PFSK-1 (cell line): ENCODE measurements at regions not wholly inside any gene's neighbourhood (a gene's known extent, or its start where the extent isn't known, plus 50 kb on each side); places are given as distances from the start of the nearest gene placed in this dataset.

Experiments
- FOXP2 ChIP-seq: optimal IDR thresholded peaks from 2 replicates; pipeline ENCODE3; 2011; ENCODE audit warnings: borderline replicate concordance, control low read depth, inconsistent platforms; ENCODE audit not compliant: insufficient read depth; ENCODE audit errors: extremely low read length, extremely low read depth
- POLR2AphosphoS5 ChIP-seq: IDR thresholded peaks from 2 replicates; pipeline ENCODE4 v1.6.1; 2012; ENCODE audit warnings: low read depth, mild to moderate bottlenecking, control low read depth, low read length, moderate library complexity
- SIN3A ChIP-seq: IDR thresholded peaks from 2 replicates; pipeline ENCODE4 v1.6.1; 2012; ENCODE audit warnings: mild to moderate bottlenecking, low read length, moderate library complexity, borderline replicate concordance; ENCODE audit not compliant: insufficient read depth
- TAF1 ChIP-seq: IDR thresholded peaks from 2 replicates; pipeline ENCODE4 v1.6.1; 2012; ENCODE audit warnings: low read length, control low read depth, borderline replicate concordance; ENCODE audit not compliant: insufficient read depth
- TF ChIP-seq, protein P1 (sequence below), 2 experiments: IDR thresholded peaks; 2 replicates each; pipeline versions ENCODE4 v1.6.1 to v1.8.0; 2011 to 2012; ENCODE audit warnings: low read depth in 2 of 2, low read length in 2 of 2, control low read depth in 1 of 2, inconsistent platforms in 1 of 2, mild to moderate bottlenecking in 1 of 2, moderate library complexity in 1 of 2; ENCODE audit not compliant: insufficient read depth in 1 of 2

DNA sequence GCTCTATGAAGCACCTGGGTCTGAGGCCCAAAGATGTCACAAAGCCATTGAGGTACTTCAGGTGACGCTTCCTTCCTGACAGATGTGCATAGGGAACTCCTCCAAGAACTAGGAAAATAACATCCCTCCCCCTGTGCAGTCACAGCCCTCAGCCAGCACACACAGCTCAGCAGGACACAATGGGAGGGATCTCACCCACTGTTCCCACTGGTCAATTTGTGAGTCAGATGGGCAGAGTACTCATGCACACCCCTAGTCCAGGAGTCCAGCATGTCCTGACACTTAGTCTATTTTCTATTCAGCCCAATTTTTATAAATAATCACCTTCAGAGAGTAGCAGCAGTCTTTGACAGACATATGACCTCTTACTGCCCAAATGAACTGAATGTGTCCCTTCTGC is 60.7 kb upstream of the PFKP start:
- TF ChIP-seq TAF1 (no peak), SIN3A (no peak), POLR2AphosphoS5 (no peak), FOXP2 (no peak)
- TF ChIP-seq, protein P1, sequence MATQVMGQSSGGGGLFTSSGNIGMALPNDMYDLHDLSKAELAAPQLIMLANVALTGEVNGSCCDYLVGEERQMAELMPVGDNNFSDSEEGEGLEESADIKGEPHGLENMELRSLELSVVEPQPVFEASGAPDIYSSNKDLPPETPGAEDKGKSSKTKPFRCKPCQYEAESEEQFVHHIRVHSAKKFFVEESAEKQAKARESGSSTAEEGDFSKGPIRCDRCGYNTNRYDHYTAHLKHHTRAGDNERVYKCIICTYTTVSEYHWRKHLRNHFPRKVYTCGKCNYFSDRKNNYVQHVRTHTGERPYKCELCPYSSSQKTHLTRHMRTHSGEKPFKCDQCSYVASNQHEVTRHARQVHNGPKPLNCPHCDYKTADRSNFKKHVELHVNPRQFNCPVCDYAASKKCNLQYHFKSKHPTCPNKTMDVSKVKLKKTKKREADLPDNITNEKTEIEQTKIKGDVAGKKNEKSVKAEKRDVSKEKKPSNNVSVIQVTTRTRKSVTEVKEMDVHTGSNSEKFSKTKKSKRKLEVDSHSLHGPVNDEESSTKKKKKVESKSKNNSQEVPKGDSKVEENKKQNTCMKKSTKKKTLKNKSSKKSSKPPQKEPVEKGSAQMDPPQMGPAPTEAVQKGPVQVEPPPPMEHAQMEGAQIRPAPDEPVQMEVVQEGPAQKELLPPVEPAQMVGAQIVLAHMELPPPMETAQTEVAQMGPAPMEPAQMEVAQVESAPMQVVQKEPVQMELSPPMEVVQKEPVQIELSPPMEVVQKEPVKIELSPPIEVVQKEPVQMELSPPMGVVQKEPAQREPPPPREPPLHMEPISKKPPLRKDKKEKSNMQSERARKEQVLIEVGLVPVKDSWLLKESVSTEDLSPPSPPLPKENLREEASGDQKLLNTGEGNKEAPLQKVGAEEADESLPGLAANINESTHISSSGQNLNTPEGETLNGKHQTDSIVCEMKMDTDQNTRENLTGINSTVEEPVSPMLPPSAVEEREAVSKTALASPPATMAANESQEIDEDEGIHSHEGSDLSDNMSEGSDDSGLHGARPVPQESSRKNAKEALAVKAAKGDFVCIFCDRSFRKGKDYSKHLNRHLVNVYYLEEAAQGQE (IDR thresholded peaks at IDR 0.05; ENCODE audit: insufficient read depth in 1 of 2, low read depth in 2 of 2, low read length in 2 of 2) = no peak

- TF ChIP-seq POLR2AphosphoS5 = no peak
- TF ChIP-seq, protein P1 (IDR thresholded peaks at IDR 0.05; ENCODE audit: insufficient read depth in 1 of 2, low read depth in 2 of 2, low read length in 2 of 2) = no peak
- TF ChIP-seq SIN3A = no peak
- TF ChIP-seq FOXP2 = no peak
- TF ChIP-seq TAF1 = no peak
Observed at GRCh38 chr10:3006093-3006492, 61.3 kb upstream of the PFKP start.

GRCh38 chr10:3002304-3002703 is 65.0 kb upstream of the PFKP start:
- TF ChIP-seq SIN3A (no peak), FOXP2 (no peak), TAF1 (no peak), POLR2AphosphoS5 (no peak)
- TF ChIP-seq, protein P1 (IDR thresholded peaks at IDR 0.05; ENCODE audit: insufficient read depth in 1 of 2, low read depth in 2 of 2, low read length in 2 of 2) = no peak

DNA sequence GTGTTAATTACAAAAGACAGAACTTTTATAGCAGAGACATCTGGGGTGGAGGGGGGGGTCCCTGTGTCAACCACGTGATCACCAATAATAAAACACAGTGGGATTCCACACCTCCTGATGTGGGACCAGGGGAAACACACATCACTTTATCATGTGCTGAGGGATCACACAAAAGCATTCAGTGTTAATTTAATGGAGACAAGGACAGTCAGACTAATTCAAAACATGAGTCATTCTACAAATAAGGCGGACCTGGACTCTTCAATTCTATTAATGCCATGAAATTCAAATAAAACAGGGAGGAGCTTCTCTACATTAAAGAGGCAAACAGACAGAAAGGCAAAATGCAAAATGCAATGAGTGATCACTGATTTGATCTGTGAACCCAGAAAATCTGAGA is 67.3 kb upstream of the PFKP start:
- no peak for TF ChIP-seq TAF1
- no peak for TF ChIP-seq SIN3A
- TF ChIP-seq, protein P1 (IDR thresholded peaks at IDR 0.05; ENCODE audit: insufficient read depth in 1 of 2, low read depth in 2 of 2, low read length in 2 of 2) = no peak
- TF ChIP-seq FOXP2 = no peak
- no peak for TF ChIP-seq POLR2AphosphoS5
